Tibial nerve (tissue), 4 donors: ENCODE measurements at regions not wholly inside any gene's neighbourhood (a gene's known extent, or its start where the extent isn't known, plus 50 kb on each side); places are given as distances from the start of the nearest gene placed in this dataset.

Experiments
- DNase-seq, 2 donors: peaks; one replicate each; pipeline ENCODE4 v3.0.0-alpha.2; 2019; ENCODE audit warnings: low spot score in 2 of 2
- H3K27ac ChIP-seq, 4 donors: fragments of 200-600 bp; sonication (generic) in 3 of 4; one replicate each; pipeline ENCODE4 v1.5.1; 2017 to 2019; ENCODE audit warnings: mild to moderate bottlenecking in 1 of 4
- H3K27me3 ChIP-seq, 2 donors: fragments of 200-600 bp; sonication (generic) in 1 of 2; one replicate each; pipeline versions ENCODE4 v1.5.1 to v1.6.0; 2017 to 2019
- H3K36me3 ChIP-seq, 3 donors: fragments of 200-600 bp; sonication (generic); one replicate each; pipeline ENCODE4 v1.5.1; 2018 to 2019
- H3K4me1 ChIP-seq, 4 donors: fragments of 200-600 bp; sonication (generic) in 3 of 4; one replicate each; pipeline ENCODE4 v1.5.1; 2017 to 2019
- H3K4me3 ChIP-seq, 4 donors: fragments of 200-600 bp; sonication (generic) in 3 of 4; one replicate each; pipeline ENCODE4 v1.5.1; 2017 to 2019; ENCODE audit warnings: mild to moderate bottlenecking in 1 of 4, moderate library complexity in 1 of 4
- H3K9me3 ChIP-seq, 4 donors: fragments of 200-600 bp; sonication (generic) in 3 of 4; one replicate each; pipeline ENCODE4 v1.5.1; 2017 to 2019
- EP300 ChIP-seq, 2 donors: sonication (generic); formaldehyde crosslinking; IDR thresholded peaks; one replicate each; pipeline ENCODE4 v1.6.1; 2017; ENCODE audit warnings: antibody characterized with exemption in 2 of 2, mild to moderate bottlenecking in 1 of 2
- POLR2A ChIP-seq, 2 donors: fragments of 450-650 bp; IDR thresholded peaks; one replicate each; pipeline ENCODE4 v1.6.1; 2017; ENCODE audit warnings: antibody characterized with exemption in 2 of 2, mild to moderate bottlenecking in 2 of 2, moderate library complexity in 2 of 2
- WGBS, 2 donors: methylation state at CpG; one replicate each; pipeline ENCODE4 v1.1.5; 2018; 5-methylcytosine and 5-hydroxymethylcytosine counted together
- TF ChIP-seq, protein P1 (sequence below), 5 experiments: fragments of 200-600 bp in 3 of 5; fragments of 450-650 bp in 2 of 5; sonication (generic) in 3 of 5; IDR thresholded peaks; one replicate each; pipeline ENCODE4 v1.5.1; 2016 to 2019; ENCODE audit warnings: antibody characterized with exemption in 5 of 5, mild to moderate bottlenecking in 3 of 5, moderate library complexity in 2 of 5

DNA sequence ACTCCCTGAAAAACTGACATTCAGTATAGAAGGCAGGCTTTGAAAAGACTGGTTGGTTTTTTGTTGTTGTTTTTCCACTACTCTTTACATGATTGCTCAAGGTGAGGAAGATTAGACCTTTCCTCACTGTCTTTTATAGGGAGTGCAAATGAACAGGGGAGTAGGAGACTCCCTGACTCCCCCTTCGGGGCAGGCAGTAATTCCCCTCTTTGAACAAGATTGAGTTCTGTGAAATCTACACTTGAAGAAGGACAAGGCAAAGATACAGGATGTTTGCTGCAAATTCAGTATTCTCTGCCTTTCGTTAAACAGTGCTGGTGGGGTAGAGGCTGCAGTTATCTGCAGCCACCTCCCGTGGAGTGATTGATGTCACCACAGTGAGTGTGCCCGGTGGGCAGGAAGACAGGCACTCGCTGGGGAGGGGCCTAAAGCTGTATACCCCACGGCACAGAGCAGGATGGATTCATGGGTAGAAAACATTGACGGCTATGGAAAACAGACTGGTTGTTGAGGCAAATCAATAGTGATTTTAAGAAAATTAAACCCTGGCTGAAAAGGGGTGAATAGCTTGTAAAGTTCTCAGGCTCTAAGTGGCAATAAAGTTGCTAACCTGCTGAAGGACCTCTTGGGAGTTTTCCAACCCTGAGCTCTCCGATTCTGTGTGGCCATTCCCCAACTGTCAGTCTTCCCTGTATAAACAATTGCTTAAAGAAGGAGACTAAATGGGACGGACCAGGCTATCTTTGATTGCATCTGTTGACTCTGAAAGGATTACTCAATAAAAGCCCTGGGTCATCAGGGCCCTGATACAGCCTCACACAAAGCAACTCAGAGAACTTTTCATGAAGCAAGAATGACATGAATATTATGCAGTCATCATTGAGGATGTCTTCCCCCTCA lies 308.3 kb downstream of the TBC1D4 start:
- H3K4me1 ChIP-seq, result no peaks in the 10 kb centered on the region
- H3K27ac ChIP-seq, result no peak overlapping the region
- no peak overlapping the region for H3K4me3 ChIP-seq
- DNase-seq, result no peak
- 43 to 44% methylated on average over 9 of the region's 9 CpGs for WGBS, 2 donors
- no peak for TF ChIP-seq EP300 (IDR thresholded peaks at IDR 0.05)
- no peak for TF ChIP-seq POLR2A (IDR thresholded peaks at IDR 0.05)
- TF ChIP-seq, protein P1, sequence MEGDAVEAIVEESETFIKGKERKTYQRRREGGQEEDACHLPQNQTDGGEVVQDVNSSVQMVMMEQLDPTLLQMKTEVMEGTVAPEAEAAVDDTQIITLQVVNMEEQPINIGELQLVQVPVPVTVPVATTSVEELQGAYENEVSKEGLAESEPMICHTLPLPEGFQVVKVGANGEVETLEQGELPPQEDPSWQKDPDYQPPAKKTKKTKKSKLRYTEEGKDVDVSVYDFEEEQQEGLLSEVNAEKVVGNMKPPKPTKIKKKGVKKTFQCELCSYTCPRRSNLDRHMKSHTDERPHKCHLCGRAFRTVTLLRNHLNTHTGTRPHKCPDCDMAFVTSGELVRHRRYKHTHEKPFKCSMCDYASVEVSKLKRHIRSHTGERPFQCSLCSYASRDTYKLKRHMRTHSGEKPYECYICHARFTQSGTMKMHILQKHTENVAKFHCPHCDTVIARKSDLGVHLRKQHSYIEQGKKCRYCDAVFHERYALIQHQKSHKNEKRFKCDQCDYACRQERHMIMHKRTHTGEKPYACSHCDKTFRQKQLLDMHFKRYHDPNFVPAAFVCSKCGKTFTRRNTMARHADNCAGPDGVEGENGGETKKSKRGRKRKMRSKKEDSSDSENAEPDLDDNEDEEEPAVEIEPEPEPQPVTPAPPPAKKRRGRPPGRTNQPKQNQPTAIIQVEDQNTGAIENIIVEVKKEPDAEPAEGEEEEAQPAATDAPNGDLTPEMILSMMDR (IDR thresholded peaks at IDR 0.05), result no peak
- no peaks in the 10 kb centered on the region for H3K9me3 ChIP-seq
- H3K36me3 ChIP-seq, result no peaks in the 10 kb centered on the region
- H3K27me3 ChIP-seq, result no peaks in the 10 kb centered on the region

DNA sequence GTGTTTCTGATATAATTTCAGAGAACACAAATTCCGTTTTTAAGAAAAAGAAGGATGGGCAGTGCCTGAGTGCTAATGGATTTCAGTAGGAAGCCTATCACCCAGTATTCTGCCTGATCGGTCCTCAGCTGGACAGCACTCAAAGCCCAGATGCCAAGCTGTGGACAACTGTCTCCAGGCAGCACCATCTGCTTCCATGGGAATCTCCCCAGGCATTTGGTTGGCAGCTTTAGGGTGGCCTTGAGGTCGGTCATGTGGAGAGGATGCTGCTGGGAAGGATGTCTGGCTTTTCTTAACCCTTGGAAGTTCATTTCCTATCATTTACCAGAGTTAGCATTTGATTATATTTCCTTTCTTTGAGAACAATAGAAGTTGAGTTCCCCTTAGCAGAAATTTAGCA lies 311.7 kb downstream of the TBC1D4 start:
- H3K27ac ChIP-seq, result no peak overlapping the region
- DNase-seq, result no peak
- 57 to 68% methylated on average over 3 of the region's 3 CpGs for WGBS, 2 donors

DNA sequence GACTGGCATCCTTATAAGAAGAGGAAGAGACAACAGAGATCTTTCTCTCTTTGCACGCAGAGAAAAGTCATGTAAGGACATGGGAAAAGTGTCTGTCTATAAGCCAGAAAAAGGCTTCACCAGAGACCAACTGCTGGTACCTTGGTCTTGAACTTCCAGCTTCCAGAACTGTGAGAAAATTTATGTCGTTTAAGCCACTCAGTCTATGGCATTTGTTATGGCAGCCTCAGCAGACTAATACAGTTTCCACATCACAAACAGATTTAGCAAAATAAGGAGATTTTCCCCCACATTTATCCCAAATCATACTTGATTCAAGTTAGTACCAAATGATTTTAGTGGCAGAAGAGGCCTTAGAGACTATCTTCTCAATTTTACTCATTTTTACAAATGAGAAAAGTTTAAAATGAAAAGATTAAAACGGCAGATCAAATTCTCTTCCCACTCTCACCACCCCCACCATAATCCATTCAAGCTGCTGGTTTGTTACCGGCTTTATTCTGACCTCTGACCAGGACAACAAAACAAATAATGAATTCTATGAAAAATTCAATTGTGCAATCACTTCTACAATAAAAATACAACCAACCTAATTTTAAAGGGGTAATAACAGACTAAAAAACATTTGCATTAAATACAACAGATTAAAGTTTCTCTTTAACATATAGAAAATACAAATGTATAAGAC lies 316.3 kb downstream of the TBC1D4 start:
- WGBS, 2 donors, result 46 to 60% methylated on average over 4 of the region's 4 CpGs
- DNase-seq, result no peak
- Histone ChIP-seq H3K36me3 (no peaks in the 10 kb centered on the region), H3K4me3 (no peak overlapping the region), H3K27me3 (no peaks in the 10 kb centered on the region), H3K4me1 (no peaks in the 10 kb centered on the region), H3K27ac (no peak overlapping the region), H3K9me3 (no peaks in the 10 kb centered on the region)
- no peak for TF ChIP-seq POLR2A (IDR thresholded peaks at IDR 0.05)

More for the DNA sequence above, 311.7 kb downstream of the TBC1D4 start:
- Histone ChIP-seq H3K27me3 (no peaks in the 10 kb centered on the region), H3K9me3 (no peaks in the 10 kb centered on the region), H3K4me3 (no peak overlapping the region), H3K4me1 (no peaks in the 10 kb centered on the region), H3K36me3 (no peaks in the 10 kb centered on the region)
- TF ChIP-seq EP300 (IDR thresholded peaks at IDR 0.05), result no peak
- TF ChIP-seq, protein P1 (IDR thresholded peaks at IDR 0.05), result no peak
- TF ChIP-seq POLR2A (IDR thresholded peaks at IDR 0.05), result no peak

DNA sequence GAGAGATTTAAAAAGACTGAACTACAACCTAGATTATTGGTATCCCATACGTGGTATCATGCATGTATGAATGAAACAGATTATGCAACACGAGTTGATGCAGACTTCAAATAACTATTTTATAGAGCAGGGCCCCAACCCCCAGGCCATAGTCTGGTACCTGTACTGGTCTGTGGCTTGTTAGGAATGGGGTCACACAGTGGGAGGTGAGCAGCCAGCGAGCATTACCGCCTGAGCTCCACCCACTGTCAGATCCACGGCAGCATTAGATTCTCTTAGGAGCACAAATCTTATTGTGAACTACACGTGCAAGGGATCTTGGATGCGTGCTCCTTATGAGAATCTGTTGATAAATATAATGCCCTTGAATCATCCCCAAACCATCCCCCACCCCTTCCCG lies 320.2 kb downstream of the TBC1D4 start:
- no peaks in the 10 kb centered on the region for H3K9me3 ChIP-seq
- no peaks in the 10 kb centered on the region for H3K4me1 ChIP-seq
- no peak overlapping the region for H3K27ac ChIP-seq
- H3K36me3 ChIP-seq, result no peaks in the 10 kb centered on the region
- H3K4me3 ChIP-seq, result no peak overlapping the region
- 62 to 83% methylated on average over 8 of the region's 8 CpGs for WGBS, 2 donors
- DNase-seq, result no peak
- TF ChIP-seq EP300 (IDR thresholded peaks at IDR 0.05), result no peak
- H3K27me3 ChIP-seq, result no peaks in the 10 kb centered on the region

DNA sequence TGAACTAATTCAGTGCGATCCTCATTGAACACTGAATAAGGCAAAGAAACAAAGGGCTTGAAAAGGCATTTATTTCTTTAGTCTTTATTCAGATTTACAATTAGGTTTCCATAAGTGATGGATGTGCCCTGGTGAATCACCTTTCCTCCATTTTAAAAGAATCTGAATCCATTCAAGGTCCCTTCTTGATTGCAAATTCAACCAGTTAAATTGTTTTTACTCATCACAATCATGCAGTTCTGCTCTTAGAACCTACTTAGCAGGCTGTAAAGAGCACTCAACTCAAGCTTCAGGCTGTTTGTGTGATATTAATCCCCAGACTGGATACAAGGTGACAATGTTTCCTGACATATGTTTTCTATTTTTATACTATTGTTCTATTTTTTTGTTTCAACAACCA lies 321.0 kb downstream of the TBC1D4 start:
- no peak for DNase-seq
- Histone ChIP-seq H3K4me1 (no peaks in the 10 kb centered on the region), H3K27ac (no peak overlapping the region), H3K9me3 (peaks cover 0 to 2% (median 0%) of the 10 kb centered on the region in 4 donors), H3K27me3 (no peaks in the 10 kb centered on the region), H3K4me3 (no peak overlapping the region), H3K36me3 (no peaks in the 10 kb centered on the region)
- WGBS, 2 donors, result 85 to 95% methylated on average over 1 of the region's 1 CpG
- no peak for TF ChIP-seq EP300 (IDR thresholded peaks at IDR 0.05)
- TF ChIP-seq POLR2A (IDR thresholded peaks at IDR 0.05), result no peak
- TF ChIP-seq, protein P1 (IDR thresholded peaks at IDR 0.05), result no peak

DNA sequence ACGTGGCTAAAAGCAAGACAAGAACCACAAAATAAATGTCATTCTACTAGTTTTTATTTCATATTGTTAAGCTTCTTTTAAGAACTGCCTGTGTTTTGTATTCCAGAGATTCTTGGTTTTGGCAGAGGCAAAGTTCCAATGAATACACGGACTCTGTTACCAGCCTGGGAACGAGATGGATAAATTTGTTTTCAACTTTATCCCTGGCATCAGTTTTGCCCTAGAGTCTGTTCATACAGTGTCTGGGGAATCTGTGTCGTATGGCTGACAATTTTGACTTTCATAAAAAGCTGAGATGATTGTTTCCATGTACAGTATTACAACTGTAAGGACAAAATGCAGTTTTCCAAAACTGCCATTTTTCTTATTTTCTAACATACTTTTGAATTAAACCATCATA lies 327.6 kb downstream of the TBC1D4 start:
- Histone ChIP-seq H3K27me3 (no peaks in the 10 kb centered on the region), H3K36me3 (no peaks in the 10 kb centered on the region), H3K4me1 (no peaks in the 10 kb centered on the region), H3K27ac (no peak overlapping the region), H3K4me3 (no peak overlapping the region), H3K9me3 (peaks cover 0 to 2% (median 0%) of the 10 kb centered on the region in 4 donors)
- DNase-seq, result no peak
- 28 to 39% methylated on average over 4 of the region's 4 CpGs for WGBS, 2 donors
- TF ChIP-seq EP300 (IDR thresholded peaks at IDR 0.05) (no peak), POLR2A (IDR thresholded peaks at IDR 0.05) (no peak)
- TF ChIP-seq, protein P1 (IDR thresholded peaks at IDR 0.05), result no peak
